Fibroblast of villous mesenchyme (primary cell): ENCODE measurements at regions not wholly inside any gene's neighbourhood (a gene's known extent, or its start where the extent isn't known, plus 50 kb on each side); places are given as distances from the start of the nearest gene placed in this dataset.
"Not testable (repeated sequence)": the region's sequence is repeated elsewhere in the genome, so short reads cannot be mapped to it uniquely, and the experiment has no call there.

Source experiments
- DNase-seq: peaks from one replicate; pipeline ENCODE4 v3.0.0-alpha.2; 2010; ENCODE audit warnings: low read depth
- H3K4me3 ChIP-seq: 2 replicates; pipeline ENCODE4 v1.5.1; 2011; ENCODE audit warnings: low read depth, mild to moderate bottlenecking, low read length
- TF ChIP-seq, protein P1 (sequence below): IDR thresholded peaks from 2 replicates; pipeline ENCODE4 v1.5.1; 2012; ENCODE audit warnings: low read depth, mild to moderate bottlenecking, low read length; ENCODE audit not compliant: insufficient read depth

GRCh38 chr2:4782647-4783046 is 909.5 kb upstream of the SOX11 start:
- no peak overlapping the region for H3K4me3 ChIP-seq
- no peak for DNase-seq
- TF ChIP-seq, protein P1, sequence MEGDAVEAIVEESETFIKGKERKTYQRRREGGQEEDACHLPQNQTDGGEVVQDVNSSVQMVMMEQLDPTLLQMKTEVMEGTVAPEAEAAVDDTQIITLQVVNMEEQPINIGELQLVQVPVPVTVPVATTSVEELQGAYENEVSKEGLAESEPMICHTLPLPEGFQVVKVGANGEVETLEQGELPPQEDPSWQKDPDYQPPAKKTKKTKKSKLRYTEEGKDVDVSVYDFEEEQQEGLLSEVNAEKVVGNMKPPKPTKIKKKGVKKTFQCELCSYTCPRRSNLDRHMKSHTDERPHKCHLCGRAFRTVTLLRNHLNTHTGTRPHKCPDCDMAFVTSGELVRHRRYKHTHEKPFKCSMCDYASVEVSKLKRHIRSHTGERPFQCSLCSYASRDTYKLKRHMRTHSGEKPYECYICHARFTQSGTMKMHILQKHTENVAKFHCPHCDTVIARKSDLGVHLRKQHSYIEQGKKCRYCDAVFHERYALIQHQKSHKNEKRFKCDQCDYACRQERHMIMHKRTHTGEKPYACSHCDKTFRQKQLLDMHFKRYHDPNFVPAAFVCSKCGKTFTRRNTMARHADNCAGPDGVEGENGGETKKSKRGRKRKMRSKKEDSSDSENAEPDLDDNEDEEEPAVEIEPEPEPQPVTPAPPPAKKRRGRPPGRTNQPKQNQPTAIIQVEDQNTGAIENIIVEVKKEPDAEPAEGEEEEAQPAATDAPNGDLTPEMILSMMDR, result no peak

DNA sequence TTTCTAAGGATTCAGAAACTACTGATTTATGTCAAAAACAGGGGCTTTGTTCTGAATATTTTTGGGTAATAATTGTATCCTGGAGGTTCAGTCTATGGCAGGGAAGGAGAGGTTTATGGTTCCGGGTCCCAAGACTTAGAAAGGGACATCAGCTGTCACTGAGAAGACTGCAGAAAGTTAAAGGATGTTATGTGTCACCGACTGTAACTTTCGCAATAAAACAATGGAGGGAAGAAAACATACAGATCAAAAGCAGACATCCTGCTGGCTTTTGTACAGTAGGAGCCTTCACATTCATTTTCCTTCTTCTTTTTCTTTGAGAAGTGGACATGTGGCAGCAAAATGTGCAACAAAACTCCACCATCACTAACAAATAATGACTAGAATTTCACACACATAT is 900.7 kb upstream of the SOX11 start:
- no peak for DNase-seq
- TF ChIP-seq, protein P1, result no peak
- no peak overlapping the region for H3K4me3 ChIP-seq

GRCh38 chr2:4792126-4792525 is 900.1 kb upstream of the SOX11 start:
- TF ChIP-seq, protein P1, result no peak
- no peak overlapping the region for H3K4me3 ChIP-seq
- DNase-seq, result no peak

DNA sequence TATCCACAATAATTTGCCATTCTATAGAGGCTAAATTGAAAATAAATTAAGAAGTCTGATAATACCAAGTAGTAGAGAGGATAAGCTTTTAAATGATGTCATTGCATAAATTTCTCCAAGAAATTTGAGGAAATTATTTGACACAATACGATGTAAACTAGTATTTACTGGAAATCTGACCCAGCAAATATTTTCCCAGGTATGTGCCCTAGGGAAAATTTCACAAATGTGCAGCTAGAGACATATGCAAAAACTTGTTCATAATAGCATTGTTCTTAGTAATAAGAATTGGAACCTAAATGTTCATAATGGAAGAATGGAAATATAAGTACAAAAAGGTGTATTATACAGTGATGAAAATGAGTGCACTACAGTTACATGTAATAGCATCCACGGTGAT is 888.8 kb upstream of the SOX11 start:
- TF ChIP-seq, protein P1, result no peak
- DNase-seq, result no peak
- H3K4me3 ChIP-seq, result no peak overlapping the region

DNA sequence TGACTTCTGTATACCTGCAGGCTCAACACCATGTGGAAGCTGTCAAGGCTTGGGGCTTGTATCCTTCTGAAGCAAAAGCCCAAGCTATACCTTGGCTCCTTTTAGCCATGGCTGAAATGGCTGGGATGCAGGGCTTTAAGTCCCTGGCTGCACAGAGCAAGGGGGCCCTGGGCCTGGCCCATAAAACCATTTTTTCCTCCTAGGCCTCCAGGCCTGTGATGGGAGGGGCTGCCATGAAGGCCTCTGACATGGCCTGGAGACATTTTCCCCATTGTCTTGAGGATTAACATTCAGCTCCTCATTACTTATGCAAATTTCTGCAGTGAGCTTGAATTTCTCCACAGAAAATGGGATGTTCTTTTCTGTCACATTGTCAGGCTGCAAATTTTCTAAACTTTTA is 878.0 kb upstream of the SOX11 start:
- DNase-seq, H3K4me3 ChIP-seq: not testable (repeated sequence)

- H3K4me3 ChIP-seq, result no peak overlapping the region
- DNase-seq, result no peak
- TF ChIP-seq, protein P1, result no peak
These were observed 864.3 kb upstream of the SOX11 start for GRCh38 chr2:4827836-4828235.

DNA sequence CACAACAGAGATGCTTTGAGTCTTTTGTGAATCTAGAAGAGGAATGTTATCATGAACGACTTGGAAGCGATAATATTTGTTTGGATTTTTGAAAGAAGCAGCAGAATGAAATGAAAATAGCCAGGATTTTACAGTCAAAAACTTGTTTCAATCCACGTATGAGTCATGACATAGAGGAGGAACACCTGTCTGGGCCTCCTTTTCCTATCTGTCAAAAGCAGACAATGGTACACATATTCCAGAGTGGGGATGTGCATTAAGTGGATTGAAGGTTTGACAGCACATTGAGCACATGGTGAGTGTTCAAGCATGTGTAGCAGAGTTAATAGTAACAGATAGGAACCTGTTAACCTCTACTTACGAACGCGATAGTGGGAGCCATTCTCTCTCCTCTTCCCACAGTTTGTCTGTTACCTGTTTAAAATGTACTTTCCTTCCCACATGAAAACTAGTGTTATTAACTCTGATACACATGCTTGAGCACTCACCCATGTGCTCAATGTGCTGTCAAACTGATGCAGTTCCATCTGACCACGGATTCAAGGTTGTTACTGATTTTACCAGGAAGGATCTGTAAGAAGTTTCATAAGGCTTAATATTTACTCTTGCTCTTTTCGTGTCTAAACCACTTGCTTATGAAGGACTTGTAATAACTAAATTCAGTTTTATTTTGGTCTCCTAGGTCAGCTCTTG is 863.4 kb upstream of the SOX11 start:
- TF ChIP-seq, protein P1, result no peak
- no peak for DNase-seq
- H3K4me3 ChIP-seq, result no peak overlapping the region
